ENCODE measurements at regions not wholly inside any gene's neighbourhood (a gene's known extent, or its start where the extent isn't known, plus 50 kb on each side); places are given as distances from the start of the nearest gene placed in this dataset.

DNA sequence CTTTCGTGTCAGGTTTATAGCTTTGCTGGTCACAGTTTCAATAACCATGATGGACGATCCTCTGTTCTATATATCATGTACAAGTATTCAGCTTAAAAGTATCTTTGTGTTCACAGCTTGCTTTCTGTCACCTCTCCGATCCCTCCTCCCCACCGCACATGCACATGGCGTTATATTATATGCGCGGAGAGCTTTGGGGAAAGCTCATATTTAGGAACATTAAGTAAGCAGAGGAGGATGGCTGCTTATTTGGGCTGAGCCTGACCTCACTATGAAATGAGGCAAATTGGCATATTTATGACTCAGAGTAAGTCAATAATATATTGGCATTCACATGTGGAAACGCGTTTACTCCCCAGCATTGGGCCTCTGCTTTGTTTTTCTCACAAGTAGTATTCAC is 360.5 kb downstream of the HLX start:
- H3K4me3 ChIP-seq, result no peak overlapping the region
- no peaks in the 10 kb centered on the region for H3K27me3 ChIP-seq
- intact Hi-C loops (cut with DNase I), result no loop called here
- WGBS, 2 donors, result 83 to 86% methylated on average over 9 of the region's 9 CpGs
- ATAC-seq, result no peak
- no peaks in the 10 kb centered on the region for H3K36me3 ChIP-seq (replicated peaks in 1 of 2; ENCODE audit: insufficient read depth in 1 of 2, low read depth in 2 of 2)
- H3K27ac ChIP-seq, result no peak overlapping the region
- no peak for DNase-seq
- no peaks in the 10 kb centered on the region for H3K4me1 ChIP-seq
- TF ChIP-seq, protein P1, sequence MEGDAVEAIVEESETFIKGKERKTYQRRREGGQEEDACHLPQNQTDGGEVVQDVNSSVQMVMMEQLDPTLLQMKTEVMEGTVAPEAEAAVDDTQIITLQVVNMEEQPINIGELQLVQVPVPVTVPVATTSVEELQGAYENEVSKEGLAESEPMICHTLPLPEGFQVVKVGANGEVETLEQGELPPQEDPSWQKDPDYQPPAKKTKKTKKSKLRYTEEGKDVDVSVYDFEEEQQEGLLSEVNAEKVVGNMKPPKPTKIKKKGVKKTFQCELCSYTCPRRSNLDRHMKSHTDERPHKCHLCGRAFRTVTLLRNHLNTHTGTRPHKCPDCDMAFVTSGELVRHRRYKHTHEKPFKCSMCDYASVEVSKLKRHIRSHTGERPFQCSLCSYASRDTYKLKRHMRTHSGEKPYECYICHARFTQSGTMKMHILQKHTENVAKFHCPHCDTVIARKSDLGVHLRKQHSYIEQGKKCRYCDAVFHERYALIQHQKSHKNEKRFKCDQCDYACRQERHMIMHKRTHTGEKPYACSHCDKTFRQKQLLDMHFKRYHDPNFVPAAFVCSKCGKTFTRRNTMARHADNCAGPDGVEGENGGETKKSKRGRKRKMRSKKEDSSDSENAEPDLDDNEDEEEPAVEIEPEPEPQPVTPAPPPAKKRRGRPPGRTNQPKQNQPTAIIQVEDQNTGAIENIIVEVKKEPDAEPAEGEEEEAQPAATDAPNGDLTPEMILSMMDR (IDR thresholded peaks at IDR 0.05), result no peak
- TF ChIP-seq POLR2A (IDR thresholded peaks at IDR 0.05), result no peak
- no peaks in the 10 kb centered on the region for H3K9me3 ChIP-seq

DNA sequence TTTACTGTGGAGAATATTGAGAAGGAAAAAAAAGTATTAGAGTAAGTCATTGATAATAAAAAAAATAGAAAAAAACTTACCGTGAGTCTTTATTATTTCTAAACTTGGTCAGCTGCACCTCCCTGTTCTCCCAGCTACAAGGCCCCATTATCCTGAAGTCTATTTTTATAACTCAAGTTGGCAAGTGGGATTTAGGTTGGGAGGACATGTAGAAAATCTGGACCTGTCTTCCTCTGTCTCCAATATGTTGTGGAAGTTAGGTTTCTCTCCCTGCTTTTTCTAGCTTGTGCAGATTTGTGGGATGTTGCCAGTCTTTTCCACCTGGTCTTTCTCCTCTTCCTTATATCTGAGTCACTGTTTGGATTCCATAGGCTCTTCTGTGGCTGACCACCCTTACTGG is 361.4 kb downstream of the HLX start:
- Histone ChIP-seq H3K9me3 (no peaks in the 10 kb centered on the region), H3K27me3 (no peaks in the 10 kb centered on the region), H3K36me3 (replicated peaks in 1 of 2; ENCODE audit: insufficient read depth in 1 of 2, low read depth in 2 of 2) (no peaks in the 10 kb centered on the region), H3K27ac (no peak overlapping the region), H3K4me1 (no peaks in the 10 kb centered on the region), H3K4me3 (no peak overlapping the region)
- ATAC-seq, result no peak
- DNase-seq, result no peak
- WGBS, 2 donors, result 74 to 89% methylated on average over 1 of the region's 1 CpG
- TF ChIP-seq, protein P1 (IDR thresholded peaks at IDR 0.05), result no peak
- no peak for TF ChIP-seq POLR2A (IDR thresholded peaks at IDR 0.05)
- intact Hi-C loops (cut with DNase I), result no loop called here

GRCh38 chr1:221241157-221241556 is 361.9 kb downstream of the HLX start:
- Histone ChIP-seq H3K4me1 (no peaks in the 10 kb centered on the region), H3K36me3 (replicated peaks in 1 of 2; ENCODE audit: insufficient read depth in 1 of 2, low read depth in 2 of 2) (no peaks in the 10 kb centered on the region), H3K27ac (no peak overlapping the region), H3K9me3 (no peaks in the 10 kb centered on the region), H3K4me3 (no peak overlapping the region), H3K27me3 (no peaks in the 10 kb centered on the region)
- TF ChIP-seq, protein P1 (IDR thresholded peaks at IDR 0.05), result no peak
- no peak for TF ChIP-seq POLR2A (IDR thresholded peaks at IDR 0.05)
- DNase-seq, result no peak
- no peak for ATAC-seq
- intact Hi-C loops (cut with DNase I), result no loop called here
- WGBS, 2 donors, result 88 to 90% methylated on average over 1 of the region's 1 CpG

DNA sequence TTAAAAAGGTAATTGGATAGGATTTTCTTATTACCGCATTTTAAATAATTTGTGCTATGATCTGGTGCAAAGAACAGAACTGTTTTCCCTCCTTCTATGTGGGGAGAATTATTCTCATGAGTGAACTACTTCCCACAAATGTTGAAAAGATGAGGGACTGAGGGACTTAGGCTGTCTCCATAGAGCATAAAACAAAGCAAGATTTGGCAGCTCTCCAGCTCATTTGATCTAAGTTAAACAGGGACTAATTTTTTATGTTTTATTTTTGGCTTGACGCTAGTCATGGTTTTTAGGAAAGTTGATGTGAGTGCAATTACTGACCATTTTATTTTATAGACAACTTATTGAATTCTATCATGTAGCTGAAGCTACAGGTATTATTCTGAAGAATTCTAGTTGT is 362.3 kb downstream of the HLX start:
- Histone ChIP-seq H3K27ac (no peak overlapping the region), H3K4me3 (no peak overlapping the region), H3K36me3 (replicated peaks in 1 of 2; ENCODE audit: insufficient read depth in 1 of 2, low read depth in 2 of 2) (no peaks in the 10 kb centered on the region), H3K27me3 (no peaks in the 10 kb centered on the region), H3K4me1 (no peaks in the 10 kb centered on the region), H3K9me3 (no peaks in the 10 kb centered on the region)
- TF ChIP-seq, protein P1 (IDR thresholded peaks at IDR 0.05), result no peak
- TF ChIP-seq POLR2A (IDR thresholded peaks at IDR 0.05), result no peak
- DNase-seq (no peak), ATAC-seq (no peak)
- intact Hi-C loops (cut with DNase I), result no loop called here
- 59 to 71% methylated on average over 2 of the region's 2 CpGs for WGBS, 2 donors

DNA sequence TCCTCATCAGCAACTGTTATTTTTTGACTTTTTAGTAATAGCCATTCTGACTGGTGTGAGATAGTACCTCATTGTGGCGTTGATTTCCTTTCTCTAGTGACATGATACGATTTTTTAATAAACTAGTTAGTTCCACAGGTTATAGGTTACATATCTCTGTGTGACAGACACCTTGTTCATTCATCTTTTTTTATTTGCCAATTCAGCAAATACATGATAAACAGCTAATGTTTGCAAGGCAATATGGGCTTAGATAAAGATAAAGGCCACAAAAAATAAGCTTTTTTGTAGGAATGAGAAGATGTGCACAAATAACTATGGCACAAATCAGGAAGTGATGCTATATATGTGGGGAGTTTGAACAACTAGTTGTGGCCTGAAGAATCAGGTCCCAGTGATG is 366.8 kb downstream of the HLX start:
- ATAC-seq, result no peak
- H3K4me1 ChIP-seq, result no peaks in the 10 kb centered on the region
- H3K4me3 ChIP-seq, result no peak overlapping the region
- WGBS, 2 donors, result 60 to 65% methylated on average over 2 of the region's 2 CpGs
- no peaks in the 10 kb centered on the region for H3K36me3 ChIP-seq (replicated peaks in 1 of 2; ENCODE audit: insufficient read depth in 1 of 2, low read depth in 2 of 2)
- H3K27ac ChIP-seq, result no peak overlapping the region
- intact Hi-C loops (cut with DNase I), result no loop called here
- no peak for TF ChIP-seq POLR2A (IDR thresholded peaks at IDR 0.05)
- TF ChIP-seq, protein P1 (IDR thresholded peaks at IDR 0.05), result no peak
- no peaks in the 10 kb centered on the region for H3K27me3 ChIP-seq
- DNase-seq, result no peak
- H3K9me3 ChIP-seq, result no peaks in the 10 kb centered on the region

Measured in body of pancreas (tissue), 4 donors.